CD14-positive monocyte (primary cell): ENCODE measurements at regions not wholly inside any gene's neighbourhood (a gene's known extent, or its start where the extent isn't known, plus 50 kb on each side); places are given as distances from the start of the nearest gene placed in this dataset.

ENCODE experiments used
- DNase-seq, 3 donors: peaks; one replicate each; pipeline ENCODE4 v3.0.0-alpha.2; 2011 to 2022
- H2AFZ ChIP-seq: 2 replicates; pipeline ENCODE4 v1.6.0; 2012; ENCODE audit warnings: mild to moderate bottlenecking, low read depth, low read length, inconsistent platforms; ENCODE audit not compliant: insufficient read depth, poor library complexity, severe bottlenecking
- H3K27ac ChIP-seq, 2 donors: 1 replicate in 1 of 2; 2 replicates in 1 of 2; pipeline ENCODE4 v1.5.1; 2012 to 2013; ENCODE audit warnings: low read length in 2 of 2, control low read depth in 1 of 2, inconsistent platforms in 1 of 2, low read depth in 1 of 2, mild to moderate bottlenecking in 1 of 2
- H3K27me3 ChIP-seq, 2 donors: one replicate each; pipeline versions ENCODE4 v1.6.0 to v1.6.1; 2011 to 2013; ENCODE audit warnings: low read length in 2 of 2; ENCODE audit not compliant: control insufficient read depth in 2 of 2, insufficient read depth in 2 of 2
- H3K36me3 ChIP-seq, 2 donors: replicated peaks in 1 of 2; 1 replicate in 1 of 2; 2 replicates in 1 of 2; pipeline versions ENCODE4 v1.5.1 to v1.6.1; 2012 to 2013; ENCODE audit warnings: low read length in 2 of 2, control low read depth in 1 of 2, inconsistent platforms in 1 of 2, mild to moderate bottlenecking in 1 of 2; ENCODE audit not compliant: insufficient read depth in 2 of 2, control insufficient read depth in 1 of 2
- H3K4me1 ChIP-seq, 2 donors: 1 replicate in 1 of 2; 2 replicates in 1 of 2; pipeline versions ENCODE4 v1.5.1 to v1.6.1; 2012 to 2013; ENCODE audit warnings: low read length in 2 of 2, control low read depth in 1 of 2, inconsistent platforms in 1 of 2, mild to moderate bottlenecking in 1 of 2, moderate library complexity in 1 of 2; ENCODE audit not compliant: insufficient read depth in 2 of 2, control insufficient read depth in 1 of 2
- H3K4me2 ChIP-seq: replicated peaks from 2 replicates; pipeline ENCODE3; 2012; ENCODE audit warnings: low read length, moderate library complexity, mild to moderate bottlenecking; ENCODE audit not compliant: poor library complexity, severe bottlenecking; ENCODE audit errors: extremely low read depth
- H3K4me3 ChIP-seq, 3 experiments: fragments of 200-600 bp in 1 of 3; sonication (generic) in 1 of 3; replicated peaks in 1 of 3; 1 replicate in 2 of 3; 2 replicates in 1 of 3; pipeline ENCODE4 v1.5.1; 2011 to 2013; ENCODE audit warnings: low read length in 3 of 3, mild to moderate bottlenecking in 3 of 3, control low read depth in 2 of 3, low read depth in 2 of 3, inconsistent platforms in 1 of 3, moderate library complexity in 1 of 3
- H3K79me2 ChIP-seq: 2 replicates; pipeline ENCODE4 v1.6.0; 2012; ENCODE audit warnings: mild to moderate bottlenecking, control low read depth, inconsistent platforms, low read length, moderate library complexity; ENCODE audit not compliant: insufficient read depth
- H3K9ac ChIP-seq: 2 replicates; pipeline ENCODE4 v1.6.0; 2017; ENCODE audit warnings: low read length, mild to moderate bottlenecking; ENCODE audit not compliant: insufficient read depth, poor library complexity, severe bottlenecking
- H3K9me3 ChIP-seq, 2 donors: replicated peaks in 1 of 2; 1 replicate in 1 of 2; 2 replicates in 1 of 2; pipeline versions ENCODE4 v1.5.1 to v1.6.1; 2012 to 2013; ENCODE audit warnings: low read length in 2 of 2, control low read depth in 1 of 2; ENCODE audit not compliant: control insufficient read depth in 1 of 2, insufficient read depth in 1 of 2
- H4K20me1 ChIP-seq: 2 replicates; pipeline ENCODE4 v1.6.0; 2012; ENCODE audit warnings: mild to moderate bottlenecking, low read length, control low read depth, moderate library complexity; ENCODE audit not compliant: insufficient read depth
- H3K27ac Mint-ChIP-seq, 7 donors: one replicate each; pipeline ENCODE4 v1.8.0; 2020; ENCODE audit warnings: mild to moderate bottlenecking in 7 of 7, mixed read lengths in 7 of 7, moderate library complexity in 6 of 7, inconsistent platforms in 2 of 7
- H3K27me3 Mint-ChIP-seq, 3 donors: one replicate each; pipeline ENCODE4 v1.8.0; 2021 to 2022; ENCODE audit warnings: low read depth in 3 of 3, mild to moderate bottlenecking in 3 of 3, mixed read lengths in 3 of 3, moderate library complexity in 3 of 3, inconsistent platforms in 1 of 3
- H3K36me3 Mint-ChIP-seq, 2 donors: one replicate each; pipeline ENCODE4 v1.8.0; 2020; ENCODE audit warnings: mixed read lengths in 2 of 2, inconsistent platforms in 1 of 2, mild to moderate bottlenecking in 1 of 2
- H3K4me1 Mint-ChIP-seq: one replicate; pipeline ENCODE4 v1.8.0; 2020; ENCODE audit warnings: mild to moderate bottlenecking, mixed read lengths
- H3K4me3 Mint-ChIP-seq, 2 donors: one replicate each; pipeline ENCODE4 v1.8.0; 2020; ENCODE audit warnings: mild to moderate bottlenecking in 2 of 2, mixed read lengths in 2 of 2, moderate library complexity in 1 of 2
- H3K9me3 Mint-ChIP-seq, 7 donors: one replicate each; pipeline ENCODE4 v1.8.0; 2020 to 2022; ENCODE audit warnings: mixed read lengths in 7 of 7, mild to moderate bottlenecking in 6 of 7, moderate library complexity in 6 of 7, inconsistent platforms in 2 of 7
- WGBS: methylation state at CpG from one replicate; pipeline ENCODE4 v1.1.5; 2013; ENCODE audit warnings: missing lambda C conversion rate; ENCODE audit not compliant: insufficient coverage; 5-methylcytosine and 5-hydroxymethylcytosine counted together
- intact Hi-C, 2 donors: fragments of 100-400 bp; cut with micrococcal nuclease; formaldehyde crosslinking; loops; one replicate each; pipeline versions ENCODE4 v1.15.0 to v1.15.1; 2023
- TF ChIP-seq, protein P1 (sequence below): fragments of 200-600 bp; IDR thresholded peaks from one replicate; pipeline ENCODE4 v1.8.0; 2022; ENCODE audit warnings: antibody characterized with exemption, mild to moderate bottlenecking

DNA sequence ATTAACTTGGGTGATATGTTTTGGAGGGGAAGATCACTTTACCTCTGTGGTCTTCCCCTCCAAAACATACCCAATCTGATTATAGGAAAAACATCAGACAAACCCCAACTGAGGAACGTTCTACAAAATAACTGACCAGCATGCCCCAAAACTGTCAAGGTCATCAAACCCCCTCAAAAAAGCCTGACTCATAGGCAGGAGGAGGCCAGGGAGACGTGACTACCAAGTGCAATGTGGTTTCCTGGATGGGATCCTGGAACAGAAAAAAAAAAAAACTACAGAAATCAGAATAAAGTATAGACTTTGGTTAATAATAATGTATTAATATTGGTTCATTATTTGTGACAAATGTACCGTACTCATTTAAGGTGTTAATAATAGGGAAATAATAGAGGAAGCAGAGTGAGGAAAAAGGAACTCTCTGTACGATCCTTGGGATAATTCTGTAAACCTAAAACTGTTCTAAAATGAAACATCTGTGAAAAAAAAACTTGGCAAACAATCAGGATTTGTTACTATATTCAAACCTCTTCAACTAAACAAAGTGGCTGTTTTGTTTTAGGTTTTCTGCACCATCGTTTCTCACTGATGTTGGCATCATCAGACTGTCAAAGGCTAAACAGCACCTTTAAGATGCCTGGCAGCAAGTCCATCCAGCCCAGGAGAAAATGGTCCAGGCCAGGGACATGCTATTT is 266.7 kb upstream of the SDK2 start:
- Mint-ChIP-seq H3K27ac (no peak overlapping the region), H3K36me3 (no peaks in the 10 kb centered on the region), H3K27me3 (peaks cover 17 to 33% (median 26%) of the 10 kb centered on the region in 3 donors), H3K9me3 (peaks cover 5 to 16% (median 8%) of the 10 kb centered on the region in 7 donors), H3K4me3 (no peak overlapping the region), H3K4me1 (peaks cover 4% of the 10 kb centered on the region)
- no peaks in the 10 kb centered on the region for H3K79me2 ChIP-seq
- 50% methylated on average over 2 of the region's 5 CpGs for WGBS
- no peak overlapping the region for H3K4me3 ChIP-seq
- no peaks in the 10 kb centered on the region for H4K20me1 ChIP-seq
- no peaks in the 10 kb centered on the region for H3K36me3 ChIP-seq
- H3K27ac ChIP-seq, result no peak overlapping the region
- DNase-seq, result no peak
- H3K4me2 ChIP-seq, result no peak overlapping the region
- intact Hi-C loops, result no loop called here
- TF ChIP-seq, protein P1, sequence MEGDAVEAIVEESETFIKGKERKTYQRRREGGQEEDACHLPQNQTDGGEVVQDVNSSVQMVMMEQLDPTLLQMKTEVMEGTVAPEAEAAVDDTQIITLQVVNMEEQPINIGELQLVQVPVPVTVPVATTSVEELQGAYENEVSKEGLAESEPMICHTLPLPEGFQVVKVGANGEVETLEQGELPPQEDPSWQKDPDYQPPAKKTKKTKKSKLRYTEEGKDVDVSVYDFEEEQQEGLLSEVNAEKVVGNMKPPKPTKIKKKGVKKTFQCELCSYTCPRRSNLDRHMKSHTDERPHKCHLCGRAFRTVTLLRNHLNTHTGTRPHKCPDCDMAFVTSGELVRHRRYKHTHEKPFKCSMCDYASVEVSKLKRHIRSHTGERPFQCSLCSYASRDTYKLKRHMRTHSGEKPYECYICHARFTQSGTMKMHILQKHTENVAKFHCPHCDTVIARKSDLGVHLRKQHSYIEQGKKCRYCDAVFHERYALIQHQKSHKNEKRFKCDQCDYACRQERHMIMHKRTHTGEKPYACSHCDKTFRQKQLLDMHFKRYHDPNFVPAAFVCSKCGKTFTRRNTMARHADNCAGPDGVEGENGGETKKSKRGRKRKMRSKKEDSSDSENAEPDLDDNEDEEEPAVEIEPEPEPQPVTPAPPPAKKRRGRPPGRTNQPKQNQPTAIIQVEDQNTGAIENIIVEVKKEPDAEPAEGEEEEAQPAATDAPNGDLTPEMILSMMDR, result no peak
- no peaks in the 10 kb centered on the region for H3K4me1 ChIP-seq
- no peak overlapping the region for H3K9ac ChIP-seq
- H3K9me3 ChIP-seq, result peaks cover 0 to 5% of the 10 kb centered on the region in 2 donors
- H2AFZ ChIP-seq, result no peak overlapping the region
- peaks cover 3 to 12% of the 10 kb centered on the region in 2 donors for H3K27me3 ChIP-seq

DNA sequence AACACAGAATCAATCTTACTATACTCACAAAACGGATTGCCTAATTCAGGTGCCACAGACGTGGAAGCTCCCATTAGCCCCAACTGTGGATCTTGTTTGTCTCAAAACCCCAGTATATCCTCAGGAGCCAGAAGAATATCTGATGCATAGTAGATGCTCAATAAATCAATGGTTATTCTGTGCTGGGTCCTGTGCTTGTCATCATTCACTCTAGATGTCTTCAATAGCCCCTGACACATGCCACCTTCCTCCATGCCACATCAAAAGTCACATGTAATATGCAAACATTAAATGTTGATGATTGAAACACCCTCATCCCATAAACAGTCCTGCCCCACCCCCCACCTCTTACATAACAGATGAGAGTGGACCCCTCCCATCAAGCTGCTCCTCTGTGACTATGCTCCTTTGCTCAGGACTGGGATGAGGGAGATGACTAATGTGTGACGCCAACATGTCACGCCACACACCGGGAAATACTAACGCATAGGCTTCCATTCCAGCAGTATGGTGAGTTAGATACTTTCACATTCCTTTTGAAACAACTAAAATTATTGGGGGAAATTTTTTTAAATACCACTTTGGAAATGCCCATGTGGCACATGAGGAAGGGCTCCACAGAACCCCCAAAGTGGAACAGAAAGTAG is 267.6 kb upstream of the SDK2 start:
- H3K36me3 ChIP-seq, result no peaks in the 10 kb centered on the region
- H3K9me3 ChIP-seq, result peaks cover 0 to 5% of the 10 kb centered on the region in 2 donors
- Mint-ChIP-seq H3K4me3 (no peak overlapping the region), H3K9me3 (peaks cover 5 to 17% (median 10%) of the 10 kb centered on the region in 7 donors), H3K4me1 (peaks cover 4% of the 10 kb centered on the region), H3K27me3 (peaks cover 17 to 35% (median 20%) of the 10 kb centered on the region in 3 donors), H3K27ac (peak overlapping the region in 1 of 7 donors; percentile 4), H3K36me3 (no peaks in the 10 kb centered on the region)
- no peaks in the 10 kb centered on the region for H3K4me1 ChIP-seq
- H3K4me2 ChIP-seq, result no peak overlapping the region
- WGBS, result 100% methylated on average over 1 of the region's 6 CpGs
- no peak overlapping the region for H3K27ac ChIP-seq
- H3K9ac ChIP-seq, result no peak overlapping the region
- H4K20me1 ChIP-seq, result no peaks in the 10 kb centered on the region
- peaks cover 3 to 7% of the 10 kb centered on the region in 2 donors for H3K27me3 ChIP-seq
- H3K4me3 ChIP-seq, result no peak overlapping the region
- peak in 1 of 3 donors; percentile 38 for DNase-seq
- TF ChIP-seq, protein P1, result no peak
- no peaks in the 10 kb centered on the region for H3K79me2 ChIP-seq
- intact Hi-C loops, result no loop called here
- H2AFZ ChIP-seq, result no peak overlapping the region
